CD1c-positive myeloid dendritic cell (primary cell): ENCODE measurements at regions not wholly inside any gene's neighbourhood (a gene's known extent, or its start where the extent isn't known, plus 50 kb on each side); places are given as distances from the start of the nearest gene placed in this dataset.
"Not testable (repeated sequence)": the region's sequence is repeated elsewhere in the genome, so short reads cannot be mapped to it uniquely, and the experiment has no call there.

Experiments used
- DNase-seq: peaks from one replicate; pipeline ENCODE4 v3.0.0-alpha.2; 2016; ENCODE audit errors: extremely low spot score

GRCh38 chr21:16116069-16116468, 386.3 kb downstream of the USP25 start:
- no peak for DNase-seq

- DNase-seq, result no peak
These were observed 387.0 kb downstream of the USP25 start for GRCh38 chr21:16116798-16117197.

- DNase-seq, result no peak
These were observed 387.5 kb downstream of the USP25 start for GRCh38 chr21:16117331-16117730.

GRCh38 chr21:16117851-16118590, 388.2 kb downstream of the USP25 start:
- no peak for DNase-seq

- DNase-seq, result no peak
These were observed 394.8 kb downstream of the USP25 start for GRCh38 chr21:16124378-16125138.

GRCh38 chr21:16125274-16125673, 395.5 kb downstream of the USP25 start:
- no peak for DNase-seq

GRCh38 chr21:16132453-16132852, 402.7 kb downstream of the USP25 start:
- DNase-seq, result not testable (repeated sequence)

GRCh38 chr21:16133248-16133647, 403.5 kb downstream of the USP25 start:
- DNase-seq, result no peak

GRCh38 chr21:16134134-16134533, 404.4 kb downstream of the USP25 start:
- no peak for DNase-seq

- no peak for DNase-seq
These were observed 407.3 kb downstream of the USP25 start for GRCh38 chr21:16137106-16137505.

- DNase-seq, result no peak
These were observed 415.3 kb downstream of the USP25 start for GRCh38 chr21:16145052-16145451.

- no peak for DNase-seq
These were observed 415.7 kb downstream of the USP25 start for GRCh38 chr21:16145479-16145878.

GRCh38 chr21:16154321-16154720, 424.5 kb downstream of the USP25 start:
- DNase-seq, result no peak

- no peak for DNase-seq
These were observed 425.3 kb downstream of the USP25 start for GRCh38 chr21:16154951-16155635.

GRCh38 chr21:16156841-16157489, 427.2 kb downstream of the USP25 start:
- no peak for DNase-seq

- DNase-seq, result no peak
These were observed 429.6 kb downstream of the USP25 start for GRCh38 chr21:16159213-16159970.

- no peak for DNase-seq
These were observed 430.2 kb downstream of the USP25 start for GRCh38 chr21:16159971-16160350.

GRCh38 chr21:16162953-16163352, 433.2 kb downstream of the USP25 start:
- no peak for DNase-seq

- DNase-seq, result no peak
These were observed 439.3 kb downstream of the USP25 start for GRCh38 chr21:16169102-16169511.

GRCh38 chr21:16169779-16170178, 440.0 kb downstream of the USP25 start:
- no peak for DNase-seq

- DNase-seq, result no peak
These were observed 446.8 kb downstream of the USP25 start for GRCh38 chr21:16176570-16176969.
